B cell (primary cell): ENCODE measurements at regions not wholly inside any gene's neighbourhood (a gene's known extent, or its start where the extent isn't known, plus 50 kb on each side); places are given as distances from the start of the nearest gene placed in this dataset.

Source experiments
- ATAC-seq: fragments of 200-7000 bp; cut with Tn5 transposase; one replicate; pipeline ENCODE4 v1.10.0; 2021; ENCODE audit warnings: low read depth, mild to moderate bottlenecking, moderate number of reproducible peaks, moderate library complexity
- CTCF ChIA-PET: fragments of 350-600 bp; sonication (Branson Sonifier 250); formaldehyde crosslinking; loops from one replicate; lab custom pipeline; 2021; ENCODE audit warnings: antibody characterized with exemption, inconsistent platforms; lab: Charles Lee
- POLR2A ChIA-PET: fragments of 350-600 bp; sonication (Branson Sonifier 250); formaldehyde crosslinking; loops from one replicate; lab custom pipeline; 2021; ENCODE audit warnings: antibody characterized with exemption; lab: Charles Lee
- DNase-seq: peaks from one replicate; pipeline ENCODE4 v3.0.0; 2013
- H2AFZ ChIP-seq: 2 replicates; pipeline ENCODE4 v1.6.1; 2012; ENCODE audit warnings: mild to moderate bottlenecking, low read depth, low read length; ENCODE audit not compliant: insufficient read depth, poor library complexity, severe bottlenecking
- H3K27ac ChIP-seq, 2 donors: 1 replicate in 1 of 2; 2 replicates in 1 of 2; pipeline ENCODE4 v1.5.1; 2012 to 2013; ENCODE audit warnings: low read length in 2 of 2, mild to moderate bottlenecking in 2 of 2, moderate library complexity in 1 of 2
- H3K27me3 ChIP-seq, 4 experiments: fragments of 200-600 bp in 1 of 4; sonication (generic) in 1 of 4; replicated peaks in 1 of 4; 1 replicate in 2 of 4; 2 replicates in 2 of 4; pipeline versions ENCODE4 v1.6.1 to v1.7.0; 2013 to 2016; ENCODE audit warnings: low read length in 3 of 4, mild to moderate bottlenecking in 2 of 4, mixed read lengths in 1 of 4, moderate library complexity in 1 of 4; ENCODE audit not compliant: insufficient read depth in 4 of 4, control insufficient read depth in 3 of 4; ENCODE audit errors: control extremely low read depth in 1 of 4
- H3K36me3 ChIP-seq, 2 experiments: replicated peaks in 1 of 2; 1 replicate in 1 of 2; 2 replicates in 1 of 2; pipeline versions ENCODE4 v1.6.1 to v1.7.1; 2013; ENCODE audit warnings: low read length in 1 of 2; ENCODE audit not compliant: insufficient read depth in 2 of 2, control insufficient read depth in 1 of 2; ENCODE audit errors: control extremely low read depth in 1 of 2, extremely low read depth in 1 of 2
- H3K4me1 ChIP-seq, 2 donors: fragments of 200-600 bp in 1 of 2; sonication (generic) in 1 of 2; 1 replicate in 1 of 2; 2 replicates in 1 of 2; pipeline versions ENCODE4 v1.5.1 to v1.6.1; 2013 to 2017; ENCODE audit warnings: low read length in 2 of 2; ENCODE audit not compliant: control insufficient read depth in 2 of 2, insufficient read depth in 2 of 2
- H3K4me2 ChIP-seq: replicated peaks from 2 replicates; pipeline ENCODE3; 2012; ENCODE audit warnings: mild to moderate bottlenecking, low read depth, low read length; ENCODE audit not compliant: poor library complexity, severe bottlenecking
- H3K4me3 ChIP-seq, 5 experiments: fragments of 200-600 bp in 1 of 5; sonication (generic) in 1 of 5; 1 replicate in 3 of 5; 2 replicates in 2 of 5; pipeline versions ENCODE4 v1.5.1 to v1.7.0; 2011 to 2016; ENCODE audit warnings: low read length in 4 of 5, mild to moderate bottlenecking in 4 of 5, low read depth in 2 of 5, control low read depth in 1 of 5, moderate library complexity in 1 of 5; ENCODE audit not compliant: insufficient read depth in 1 of 5; ENCODE audit errors: control extremely low read depth in 1 of 5, extremely low read depth in 1 of 5
- H3K79me2 ChIP-seq: fragments of 200-600 bp; sonication (generic); one replicate; pipeline ENCODE4 v1.6.0; 2016; ENCODE audit warnings: low read length; ENCODE audit not compliant: control insufficient read depth, insufficient read depth
- H3K9ac ChIP-seq: fragments of 200-600 bp; sonication (generic); 2 replicates; pipeline ENCODE4 v1.6.1; 2017; ENCODE audit warnings: mild to moderate bottlenecking, low read length, moderate library complexity
- H3K9me3 ChIP-seq, 3 donors: one replicate each; pipeline versions ENCODE4 v1.6.1 to v1.7.1; 2013; ENCODE audit warnings: low read length in 2 of 3; ENCODE audit not compliant: control insufficient read depth in 2 of 3, insufficient read depth in 1 of 3; ENCODE audit errors: control extremely low read depth in 1 of 3
- H4K20me1 ChIP-seq: 2 replicates; pipeline ENCODE4 v1.6.0; 2012; ENCODE audit warnings: mild to moderate bottlenecking, low read length; ENCODE audit not compliant: insufficient read depth, control insufficient read depth, poor library complexity, severe bottlenecking
- H3K27ac Mint-ChIP-seq: one replicate; pipeline ENCODE4 v1.8.0; 2021; ENCODE audit warnings: mixed read lengths
- H3K27me3 Mint-ChIP-seq: one replicate; pipeline ENCODE4 v1.8.0; 2021; ENCODE audit warnings: mixed read lengths
- H3K4me1 Mint-ChIP-seq: one replicate; pipeline ENCODE4 v1.8.0; 2021; ENCODE audit warnings: mixed read lengths
- H3K4me3 Mint-ChIP-seq: one replicate; pipeline ENCODE4 v1.8.0; 2021; ENCODE audit warnings: mixed read lengths
- H3K9me3 Mint-ChIP-seq: one replicate; pipeline ENCODE4 v1.8.0; 2022; ENCODE audit warnings: mixed read lengths; ENCODE audit not compliant: insufficient read depth
- EZH2 ChIP-seq: IDR thresholded peaks from 2 replicates; pipeline ENCODE4 v1.6.1; 2012; ENCODE audit warnings: borderline replicate concordance, low read depth, mild to moderate bottlenecking, moderate library complexity, low read length; ENCODE audit not compliant: insufficient read depth, poor library complexity, severe bottlenecking
- WGBS: methylation state at CpG from one replicate; pipeline ENCODE4 v1.1.5; 2013; ENCODE audit warnings: missing lambda C conversion rate; ENCODE audit not compliant: insufficient coverage; 5-methylcytosine and 5-hydroxymethylcytosine counted together
- intact Hi-C: fragments of 100-400 bp; cut with micrococcal nuclease; formaldehyde crosslinking; loops from one replicate; pipeline ENCODE4 v1.10.0; 2022
- TF ChIP-seq, protein P1 (sequence below): fragments of 200-600 bp; IDR thresholded peaks from one replicate; pipeline ENCODE4 v1.8.0; 2022; ENCODE audit warnings: antibody characterized with exemption, mild to moderate bottlenecking

DNA sequence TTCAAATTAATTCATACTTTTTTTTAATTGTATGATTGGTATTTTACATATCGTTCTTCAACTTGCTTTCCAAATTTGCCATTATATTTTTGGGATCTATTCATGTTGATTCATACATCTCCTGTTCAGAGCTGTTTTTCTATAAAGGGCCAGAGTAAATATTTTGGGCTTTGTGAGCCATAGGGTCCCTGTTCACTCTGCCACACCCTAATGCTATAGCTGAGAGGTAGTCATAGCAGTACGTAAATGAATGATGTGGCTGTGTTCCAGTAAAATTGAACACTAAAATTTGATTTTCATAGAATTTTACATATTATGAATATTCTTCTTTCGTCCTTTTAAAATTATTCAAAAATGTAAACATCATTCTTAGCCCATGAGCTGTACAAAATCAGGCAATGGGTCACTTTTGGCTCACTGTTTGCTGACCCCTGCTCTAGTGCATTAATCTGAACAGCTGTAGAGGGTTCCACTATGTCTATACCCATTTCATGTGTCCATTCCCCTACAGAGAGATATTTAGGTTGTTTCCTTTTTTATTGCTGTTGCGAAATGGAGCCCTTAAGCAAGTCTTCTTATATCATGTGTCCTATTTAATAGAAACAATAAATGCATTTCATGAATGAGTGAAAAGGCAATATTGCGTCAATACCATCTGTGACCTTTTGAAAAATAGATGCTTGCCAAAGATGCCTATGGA lies 136.4 kb upstream of the SALL4 start:
- Mint-ChIP-seq H3K9me3 (no peaks in the 10 kb centered on the region), H3K4me1 (no peaks in the 10 kb centered on the region), H3K27ac (no peak overlapping the region), H3K4me3 (no peak overlapping the region), H3K27me3 (peaks cover under 1% of the 10 kb centered on the region)
- no peak overlapping the region for H3K9ac ChIP-seq
- no peak overlapping the region for H3K27ac ChIP-seq
- H3K4me1 ChIP-seq: no peaks in the 10 kb centered on the region
- H2AFZ ChIP-seq: no peak overlapping the region
- ChIA-PET CTCF (no interaction called here), POLR2A (no interaction called here)
- intact Hi-C loops: no loop called here
- no peak overlapping the region for H3K4me2 ChIP-seq
- no peaks in the 10 kb centered on the region for H3K79me2 ChIP-seq
- no peak for DNase-seq
- no CpG with 5 or more reads among the region's 5 CpGs for WGBS
- TF ChIP-seq, protein P1, sequence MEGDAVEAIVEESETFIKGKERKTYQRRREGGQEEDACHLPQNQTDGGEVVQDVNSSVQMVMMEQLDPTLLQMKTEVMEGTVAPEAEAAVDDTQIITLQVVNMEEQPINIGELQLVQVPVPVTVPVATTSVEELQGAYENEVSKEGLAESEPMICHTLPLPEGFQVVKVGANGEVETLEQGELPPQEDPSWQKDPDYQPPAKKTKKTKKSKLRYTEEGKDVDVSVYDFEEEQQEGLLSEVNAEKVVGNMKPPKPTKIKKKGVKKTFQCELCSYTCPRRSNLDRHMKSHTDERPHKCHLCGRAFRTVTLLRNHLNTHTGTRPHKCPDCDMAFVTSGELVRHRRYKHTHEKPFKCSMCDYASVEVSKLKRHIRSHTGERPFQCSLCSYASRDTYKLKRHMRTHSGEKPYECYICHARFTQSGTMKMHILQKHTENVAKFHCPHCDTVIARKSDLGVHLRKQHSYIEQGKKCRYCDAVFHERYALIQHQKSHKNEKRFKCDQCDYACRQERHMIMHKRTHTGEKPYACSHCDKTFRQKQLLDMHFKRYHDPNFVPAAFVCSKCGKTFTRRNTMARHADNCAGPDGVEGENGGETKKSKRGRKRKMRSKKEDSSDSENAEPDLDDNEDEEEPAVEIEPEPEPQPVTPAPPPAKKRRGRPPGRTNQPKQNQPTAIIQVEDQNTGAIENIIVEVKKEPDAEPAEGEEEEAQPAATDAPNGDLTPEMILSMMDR: no peak
- no peak for TF ChIP-seq EZH2
- no peak overlapping the region for H3K4me3 ChIP-seq
- H3K36me3 ChIP-seq: no peaks in the 10 kb centered on the region
- no peaks in the 10 kb centered on the region for H3K27me3 ChIP-seq
- no peak for ATAC-seq
- no peaks in the 10 kb centered on the region for H3K9me3 ChIP-seq
- no peaks in the 10 kb centered on the region for H4K20me1 ChIP-seq

DNA sequence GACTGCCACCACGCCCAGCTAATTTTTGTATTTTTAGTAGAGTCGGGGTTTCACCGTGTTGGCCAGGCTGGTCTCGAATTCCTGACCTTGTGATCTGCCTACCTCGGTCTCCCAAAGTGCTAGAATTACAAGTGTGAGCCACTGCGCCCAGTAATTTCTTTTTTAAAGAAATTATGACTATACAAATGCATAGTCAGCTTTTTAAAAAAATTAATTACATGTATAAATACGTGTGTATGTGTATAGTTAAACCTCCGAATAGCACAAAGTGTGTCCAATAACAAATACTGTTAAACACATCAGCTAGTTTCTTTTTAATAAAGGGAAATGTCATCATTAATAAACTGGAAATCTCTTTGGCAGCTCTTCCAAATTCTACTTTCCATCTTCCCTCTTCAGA lies 135.5 kb upstream of the SALL4 start:
- no peaks in the 10 kb centered on the region for H3K27me3 Mint-ChIP-seq
- Histone ChIP-seq H3K4me1 (no peaks in the 10 kb centered on the region), H3K9me3 (no peaks in the 10 kb centered on the region), H2AFZ (no peak overlapping the region), H3K27me3 (no peaks in the 10 kb centered on the region), H3K27ac (no peak overlapping the region), H4K20me1 (no peaks in the 10 kb centered on the region), H3K36me3 (no peaks in the 10 kb centered on the region), H3K4me2 (no peak overlapping the region), H3K9ac (no peak overlapping the region), H3K4me3 (no peak overlapping the region), H3K79me2 (no peaks in the 10 kb centered on the region)
- ChIA-PET POLR2A (no interaction called here), CTCF (no interaction called here)
- intact Hi-C loops: no loop called here
- WGBS: 94% methylated on average over 3 of the region's 8 CpGs
- H3K9me3 Mint-ChIP-seq: no peaks in the 10 kb centered on the region
- DNase-seq (no peak), ATAC-seq (no peak)
- TF ChIP-seq, protein P1: no peak
- no peak for TF ChIP-seq EZH2
- no peaks in the 10 kb centered on the region for H3K4me1 Mint-ChIP-seq
- H3K27ac Mint-ChIP-seq: no peak overlapping the region
- no peak overlapping the region for H3K4me3 Mint-ChIP-seq
